OCI-LY1 (cell line): ENCODE measurements at regions not wholly inside any gene's neighbourhood (a gene's known extent, or its start where the extent isn't known, plus 50 kb on each side); places are given as distances from the start of the nearest gene placed in this dataset.

Experiments
- H2AFZ ChIP-seq: fragments of 200-600 bp; sonication (generic), shearing (Covaris generic); 2 replicates; pipeline ENCODE4 v1.6.0; 2014; ENCODE audit warnings: antibody characterized with exemption, mild to moderate bottlenecking, low read length
- H3F3A ChIP-seq: fragments of 200-600 bp; sonication (generic), shearing (Covaris generic); 2 replicates; pipeline ENCODE4 v1.6.0; 2014; ENCODE audit warnings: mild to moderate bottlenecking, antibody characterized with exemption, low read length, moderate library complexity; ENCODE audit not compliant: insufficient read depth
- H3K27ac ChIP-seq: fragments of 200-600 bp; sonication (generic); 2 replicates; pipeline ENCODE4 v1.5.1; 2014; ENCODE audit warnings: low read length, mixed run types, mild to moderate bottlenecking, low read depth; ENCODE audit not compliant: poor library complexity, severe bottlenecking
- H3K27me3 ChIP-seq: fragments of 200-600 bp; sonication (generic); 2 replicates; pipeline ENCODE4 v1.6.0; 2014; ENCODE audit warnings: antibody characterized with exemption, mild to moderate bottlenecking, low read length, moderate library complexity; ENCODE audit not compliant: insufficient read depth
- H3K36me3 ChIP-seq: fragments of 200-600 bp; sonication (generic); 2 replicates; pipeline ENCODE4 v1.6.1; 2014; ENCODE audit warnings: mild to moderate bottlenecking, antibody characterized with exemption, low read length, moderate library complexity, mixed read lengths; ENCODE audit not compliant: insufficient read depth
- H3K4me1 ChIP-seq: fragments of 200-600 bp; sonication (generic); 2 replicates; pipeline ENCODE4 v1.5.1; 2014; ENCODE audit warnings: mild to moderate bottlenecking, low read length, moderate library complexity; ENCODE audit not compliant: insufficient read depth, severe bottlenecking
- H3K4me2 ChIP-seq: fragments of 200-600 bp; sonication (generic), shearing (Covaris generic); 2 replicates; pipeline ENCODE4 v1.6.1; 2014; ENCODE audit warnings: low read length
- H3K4me3 ChIP-seq: fragments of 200-600 bp; sonication (generic); 2 replicates; pipeline ENCODE4 v1.5.1; 2014; ENCODE audit warnings: low read length, low read depth, mild to moderate bottlenecking, mixed read lengths; ENCODE audit not compliant: poor library complexity, severe bottlenecking
- H3K79me2 ChIP-seq: fragments of 200-600 bp; shearing (Covaris generic); 2 replicates; pipeline ENCODE4 v1.6.1; 2016; ENCODE audit warnings: mixed run types, low read length, mixed read lengths; ENCODE audit not compliant: insufficient read depth
- H3K9ac ChIP-seq: fragments of 200-600 bp; sonication (generic), shearing (Covaris generic); 2 replicates; pipeline ENCODE4 v1.6.1; 2014; ENCODE audit warnings: mild to moderate bottlenecking, low read length, mixed read lengths
- H3K9me2 ChIP-seq: fragments of 200-600 bp; sonication (generic), shearing (Covaris generic); 2 replicates; pipeline ENCODE4 v1.6.1; 2014; ENCODE audit warnings: low read depth, mild to moderate bottlenecking, low read length, mixed read lengths
- H3K9me3 ChIP-seq: fragments of 200-600 bp; shearing (Covaris generic); 2 replicates; pipeline ENCODE4 v1.6.1; 2014; ENCODE audit warnings: low read length, mixed read lengths
- H4K20me1 ChIP-seq: fragments of 200-600 bp; sonication (generic), shearing (Covaris generic); 2 replicates; pipeline ENCODE4 v1.6.0; 2016; ENCODE audit warnings: mild to moderate bottlenecking, low read length; ENCODE audit not compliant: insufficient read depth
- EZH2 ChIP-seq: fragments of 200-600 bp; sonication (generic), shearing (Covaris generic); IDR thresholded peaks from 2 replicates; pipeline ENCODE4 v1.8.0; 2017; ENCODE audit warnings: borderline replicate concordance, mixed run types, mild to moderate bottlenecking, antibody characterized with exemption, low read length, moderate library complexity, mixed read lengths
- TF ChIP-seq, protein P1 (sequence below): fragments of 200-600 bp; sonication (generic), shearing (Covaris generic); IDR thresholded peaks from 2 replicates; pipeline ENCODE4 v1.5.1; 2017; ENCODE audit warnings: mild to moderate bottlenecking, antibody characterized with exemption, low read length, moderate library complexity, mixed read lengths

DNA sequence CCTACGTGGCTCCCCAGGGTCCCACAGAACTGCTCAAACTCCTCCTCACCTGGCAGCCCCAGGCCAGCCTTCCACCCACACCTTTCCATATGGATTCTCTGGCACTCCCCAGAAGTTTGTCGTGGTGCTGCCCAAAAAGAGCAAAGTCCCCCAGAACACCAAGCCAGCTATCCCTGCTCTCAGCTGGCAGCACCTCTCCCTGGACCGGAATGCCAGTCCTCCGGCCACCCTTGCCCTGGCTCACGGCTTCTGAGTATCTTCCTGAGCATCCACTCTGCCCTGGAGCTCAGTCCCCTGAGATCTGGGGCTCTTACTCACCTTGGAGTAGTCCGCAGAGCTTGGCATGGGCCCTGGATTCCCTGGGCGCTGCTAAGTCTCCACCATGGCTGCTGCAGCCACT lies 166.5 kb upstream of the ZNF507 start:
- no peak overlapping the region for H3K9ac ChIP-seq
- no peak overlapping the region for H2AFZ ChIP-seq
- no peaks in the 10 kb centered on the region for H3K9me2 ChIP-seq
- H3K4me2 ChIP-seq: no peak overlapping the region
- TF ChIP-seq EZH2: no peak
- TF ChIP-seq, protein P1, sequence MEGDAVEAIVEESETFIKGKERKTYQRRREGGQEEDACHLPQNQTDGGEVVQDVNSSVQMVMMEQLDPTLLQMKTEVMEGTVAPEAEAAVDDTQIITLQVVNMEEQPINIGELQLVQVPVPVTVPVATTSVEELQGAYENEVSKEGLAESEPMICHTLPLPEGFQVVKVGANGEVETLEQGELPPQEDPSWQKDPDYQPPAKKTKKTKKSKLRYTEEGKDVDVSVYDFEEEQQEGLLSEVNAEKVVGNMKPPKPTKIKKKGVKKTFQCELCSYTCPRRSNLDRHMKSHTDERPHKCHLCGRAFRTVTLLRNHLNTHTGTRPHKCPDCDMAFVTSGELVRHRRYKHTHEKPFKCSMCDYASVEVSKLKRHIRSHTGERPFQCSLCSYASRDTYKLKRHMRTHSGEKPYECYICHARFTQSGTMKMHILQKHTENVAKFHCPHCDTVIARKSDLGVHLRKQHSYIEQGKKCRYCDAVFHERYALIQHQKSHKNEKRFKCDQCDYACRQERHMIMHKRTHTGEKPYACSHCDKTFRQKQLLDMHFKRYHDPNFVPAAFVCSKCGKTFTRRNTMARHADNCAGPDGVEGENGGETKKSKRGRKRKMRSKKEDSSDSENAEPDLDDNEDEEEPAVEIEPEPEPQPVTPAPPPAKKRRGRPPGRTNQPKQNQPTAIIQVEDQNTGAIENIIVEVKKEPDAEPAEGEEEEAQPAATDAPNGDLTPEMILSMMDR: no peak
- H3K9me3 ChIP-seq: no peaks in the 10 kb centered on the region
- H3K4me1 ChIP-seq: no peaks in the 10 kb centered on the region
- no peaks in the 10 kb centered on the region for H3K36me3 ChIP-seq
- no peaks in the 10 kb centered on the region for H3K27me3 ChIP-seq
- no peaks in the 10 kb centered on the region for H4K20me1 ChIP-seq
- H3K79me2 ChIP-seq: no peaks in the 10 kb centered on the region
- H3K27ac ChIP-seq: no peak overlapping the region
- no peak overlapping the region for H3K4me3 ChIP-seq
- H3F3A ChIP-seq: no peaks in the 10 kb centered on the region

DNA sequence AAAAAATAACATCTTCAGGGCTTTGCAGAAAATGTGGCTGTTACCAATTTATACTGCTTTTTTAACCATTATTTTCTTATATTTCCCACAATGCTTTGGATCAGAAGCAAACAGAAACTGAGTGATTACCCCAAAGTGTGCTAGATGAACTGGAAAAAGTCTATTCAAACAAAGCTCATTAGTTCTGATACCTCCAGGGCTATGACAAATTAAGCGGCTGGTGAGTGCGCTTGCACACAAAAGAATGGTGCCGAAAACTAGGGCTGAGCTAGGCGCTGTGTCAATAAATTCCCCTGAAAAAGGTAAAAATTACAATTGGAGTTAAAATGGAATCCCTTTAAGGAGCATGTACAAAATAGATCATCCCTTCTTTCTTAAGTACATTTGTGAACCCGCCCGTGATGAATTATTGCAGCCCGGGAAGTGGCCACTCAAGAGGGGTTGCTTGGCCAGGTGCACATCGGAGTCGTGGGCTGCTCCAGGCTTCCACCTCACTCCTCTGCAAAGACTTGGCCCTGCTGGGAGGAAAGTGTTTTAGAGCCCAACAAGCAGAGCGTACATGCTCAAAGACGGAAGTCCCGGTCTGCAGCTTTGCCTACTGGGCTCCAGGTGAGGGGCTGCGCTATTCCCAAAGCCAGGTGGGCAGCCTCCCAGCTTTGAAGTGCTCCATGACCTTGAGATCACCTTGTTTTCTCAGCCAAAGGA lies 164.0 kb upstream of the ZNF507 start:
- no peaks in the 10 kb centered on the region for H3K27me3 ChIP-seq
- TF ChIP-seq, protein P1: no peak
- no peak for TF ChIP-seq EZH2

DNA sequence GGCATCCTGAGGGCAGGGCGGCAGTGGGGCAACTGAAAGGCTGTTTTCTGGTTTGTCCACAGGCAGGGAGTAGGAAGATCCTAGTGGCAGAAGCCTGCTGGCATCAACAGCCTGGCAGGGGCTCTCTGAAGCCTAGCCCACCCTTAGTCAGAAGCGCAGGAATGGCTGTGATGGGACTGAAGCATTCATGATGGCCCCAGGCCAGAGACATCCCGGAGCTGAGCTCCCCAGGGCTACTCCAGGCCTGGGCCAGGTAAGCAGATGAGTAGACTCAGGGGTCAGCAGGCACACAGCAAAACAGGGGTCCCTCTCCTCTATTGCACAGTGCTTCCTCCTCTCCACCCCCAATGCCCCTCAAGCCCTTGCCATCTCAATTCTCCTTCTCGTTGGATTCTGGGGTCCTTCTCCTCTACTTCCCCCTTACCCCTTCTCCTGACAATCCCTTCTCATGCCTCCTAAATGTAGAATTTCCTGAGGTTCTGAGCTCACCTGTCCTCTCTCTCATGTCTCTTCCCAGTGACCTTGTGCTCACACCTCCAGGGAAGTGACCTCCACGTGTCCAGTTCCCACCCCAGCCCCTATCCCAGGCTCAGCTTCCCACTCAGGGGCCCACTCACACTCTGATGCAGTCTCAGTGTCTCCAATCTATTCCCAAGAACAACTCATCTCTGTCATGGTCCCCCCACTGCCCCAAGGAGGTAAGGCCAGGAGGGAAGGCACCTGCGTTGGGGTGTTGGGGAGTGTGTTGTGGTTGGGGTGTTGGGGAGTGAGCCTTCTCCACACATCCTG lies 158.7 kb upstream of the ZNF507 start:
- Histone ChIP-seq H4K20me1 (no peaks in the 10 kb centered on the region), H3K4me1 (no peaks in the 10 kb centered on the region), H3K27me3 (no peaks in the 10 kb centered on the region), H2AFZ (no peak overlapping the region), H3K27ac (no peak overlapping the region), H3K4me2 (no peak overlapping the region), H3F3A (no peaks in the 10 kb centered on the region), H3K9me3 (no peaks in the 10 kb centered on the region), H3K9ac (no peak overlapping the region), H3K4me3 (no peak overlapping the region), H3K9me2 (no peaks in the 10 kb centered on the region), H3K36me3 (no peaks in the 10 kb centered on the region), H3K79me2 (no peaks in the 10 kb centered on the region)
- TF ChIP-seq, protein P1: no peak
- TF ChIP-seq EZH2: no peak

More for the DNA sequence above, 164.0 kb upstream of the ZNF507 start:
- Histone ChIP-seq H4K20me1 (no peaks in the 10 kb centered on the region), H3K9ac (no peak overlapping the region), H3K9me2 (no peaks in the 10 kb centered on the region), H3K9me3 (no peaks in the 10 kb centered on the region), H3F3A (no peaks in the 10 kb centered on the region), H3K27ac (no peak overlapping the region), H2AFZ (no peak overlapping the region), H3K4me2 (no peak overlapping the region), H3K36me3 (no peaks in the 10 kb centered on the region), H3K79me2 (no peaks in the 10 kb centered on the region), H3K4me1 (no peaks in the 10 kb centered on the region), H3K4me3 (no peak overlapping the region)
